ENCODE measurements at regions not wholly inside any gene's neighbourhood (a gene's known extent, or its start where the extent isn't known, plus 50 kb on each side); places are given as distances from the start of the nearest gene placed in this dataset.

- TF ChIP-seq THRB (CRISPR knock-in tag; conservative IDR thresholded peaks at IDR 0.05) (no peak), MTA3 (IDR thresholded peaks at IDR 0.05; ENCODE audit: borderline replicate concordance) (no peak), ZNF217 (CRISPR knock-in tag; IDR thresholded peaks at IDR 0.05) (no peak), TSHZ1 (CRISPR knock-in tag; IDR thresholded peaks at IDR 0.05) (no peak), HMBOX1 (IDR thresholded peaks at IDR 0.05) (no peak), SP1 (CRISPR knock-in tag; IDR thresholded peaks at IDR 0.05) (no peak), ATF1 (CRISPR knock-in tag; IDR thresholded peaks at IDR 0.05) (no peak), ATF1 (tag; IDR thresholded peaks at IDR 0.05) (no peak), AFF4 (CRISPR knock-in tag; IDR thresholded peaks at IDR 0.05) (no peak), ZNF444 (CRISPR knock-in tag; IDR thresholded peaks at IDR 0.05) (no peak), BHLHE40 (IDR thresholded peaks at IDR 0.05; ENCODE audit: low read length) (no peak), C11orf30 (IDR thresholded peaks at IDR 0.05; ENCODE audit: low read depth) (no peak), ZNF224 (CRISPR knock-in tag; IDR thresholded peaks at IDR 0.05) (no peak)
Measured at GRCh38 chr6:140773276-140773675, 1359.4 kb upstream of the GJE1 start (continued).

Measured in K562 (cell line).